ENCODE measurements at regions not wholly inside any gene's neighbourhood (a gene's known extent, or its start where the extent isn't known, plus 50 kb on each side); places are given as distances from the start of the nearest gene placed in this dataset.

DNA sequence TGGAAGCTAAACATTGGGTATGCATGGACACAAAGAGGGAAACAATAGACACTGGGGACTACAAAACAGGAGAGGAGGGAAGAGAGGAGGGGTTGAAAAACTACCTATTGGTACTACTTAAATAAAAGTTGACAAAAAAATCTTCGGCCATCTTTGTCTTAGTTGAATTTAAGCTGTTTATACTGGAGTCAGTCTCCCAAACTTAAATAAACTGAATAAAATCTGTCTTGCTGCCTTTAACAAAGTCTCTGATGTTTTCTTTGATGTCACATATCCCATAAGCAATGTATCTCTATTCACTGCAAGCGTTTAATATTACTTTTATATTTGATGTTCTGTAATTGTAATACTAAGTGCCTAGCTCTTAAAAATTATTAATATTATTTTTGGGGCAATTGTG lies 409.2 kb upstream of the EPHA7 start:
- CTCF ChIA-PET, result no interaction called here
- Histone ChIP-seq H3K27ac (ENCODE audit: low read depth, low read length) (no peak overlapping the region), H3K9me3 (ENCODE audit: control insufficient read depth, insufficient read depth, low read length) (peaks cover 4% of the 10 kb centered on the region; the same call in 1 of the 2 replicates), H3K27me3 (ENCODE audit: control insufficient read depth, insufficient read depth, low read length) (no peaks in the 10 kb centered on the region), H3K4me3 (ENCODE audit: low read depth, low read length) (no peak overlapping the region)
- POLR2A ChIA-PET, result no interaction called here
- TF ChIP-seq CTCF (IDR thresholded peaks at IDR 0.05; ENCODE audit: low read depth, low read length), result no peak
- DNase-seq (ENCODE audit: low read depth, low spot score), result no peak

- no peak for DNase-seq (ENCODE audit: low read depth, low spot score)
- CTCF ChIA-PET, result no interaction called here
- POLR2A ChIA-PET, result no interaction called here
- peaks cover 4% of the 10 kb centered on the region; the same call in 1 of the 2 replicates for H3K9me3 ChIP-seq (ENCODE audit: control insufficient read depth, insufficient read depth, low read length)
- H3K4me3 ChIP-seq (ENCODE audit: low read depth, low read length), result no peak overlapping the region
- no peak overlapping the region for H3K27ac ChIP-seq (ENCODE audit: low read depth, low read length)
- H3K27me3 ChIP-seq (ENCODE audit: control insufficient read depth, insufficient read depth, low read length), result no peaks in the 10 kb centered on the region
- no peak for TF ChIP-seq CTCF (IDR thresholded peaks at IDR 0.05; ENCODE audit: low read depth, low read length)
These were observed 408.4 kb upstream of the EPHA7 start for GRCh38 chr6:93827728-93828127.

- DNase-seq (ENCODE audit: low read depth, low spot score), result no peak
- no peak overlapping the region for H3K27ac ChIP-seq (ENCODE audit: low read depth, low read length)
- TF ChIP-seq CTCF (IDR thresholded peaks at IDR 0.05; ENCODE audit: low read depth, low read length), result no peak
- ChIA-PET CTCF (no interaction called here), POLR2A (no interaction called here)
- peaks cover 4% of the 10 kb centered on the region; the same call in 1 of the 2 replicates for H3K9me3 ChIP-seq (ENCODE audit: control insufficient read depth, insufficient read depth, low read length)
- H3K4me3 ChIP-seq (ENCODE audit: low read depth, low read length), result no peak overlapping the region
- H3K27me3 ChIP-seq (ENCODE audit: control insufficient read depth, insufficient read depth, low read length), result no peaks in the 10 kb centered on the region
These were observed 406.6 kb upstream of the EPHA7 start for GRCh38 chr6:93825950-93826349.

GRCh38 chr6:93823489-93823888 lies 404.1 kb upstream of the EPHA7 start:
- no peak for TF ChIP-seq CTCF (IDR thresholded peaks at IDR 0.05; ENCODE audit: low read depth, low read length)
- Histone ChIP-seq H3K27ac (ENCODE audit: low read depth, low read length) (no peak overlapping the region), H3K4me3 (ENCODE audit: low read depth, low read length) (no peak overlapping the region), H3K27me3 (ENCODE audit: control insufficient read depth, insufficient read depth, low read length) (no peaks in the 10 kb centered on the region), H3K9me3 (ENCODE audit: control insufficient read depth, insufficient read depth, low read length) (peaks cover 4% of the 10 kb centered on the region; the same call in 1 of the 2 replicates)
- DNase-seq (ENCODE audit: low read depth, low spot score), result no peak
- POLR2A ChIA-PET, result no interaction called here
- CTCF ChIA-PET, result no interaction called here

GRCh38 chr6:93822434-93823265 lies 403.3 kb upstream of the EPHA7 start:
- ChIA-PET CTCF (no interaction called here), POLR2A (no interaction called here)
- no peak for DNase-seq (ENCODE audit: low read depth, low spot score)
- no peak for TF ChIP-seq CTCF (IDR thresholded peaks at IDR 0.05; ENCODE audit: low read depth, low read length)
- no peaks in the 10 kb centered on the region for H3K27me3 ChIP-seq (ENCODE audit: control insufficient read depth, insufficient read depth, low read length)
- H3K9me3 ChIP-seq (ENCODE audit: control insufficient read depth, insufficient read depth, low read length), result peaks cover 4% of the 10 kb centered on the region; the same call in 1 of the 2 replicates
- no peak overlapping the region for H3K27ac ChIP-seq (ENCODE audit: low read depth, low read length)
- H3K4me3 ChIP-seq (ENCODE audit: low read depth, low read length), result no peak overlapping the region
